Ishikawa (cell line): ENCODE measurements at regions not wholly inside any gene's neighbourhood (a gene's known extent, or its start where the extent isn't known, plus 50 kb on each side); places are given as distances from the start of the nearest gene placed in this dataset.

Experiments used
- CEBPB ChIP-seq: IDR thresholded peaks from 2 replicates; pipeline ENCODE4 v1.6.1; 2012
- CREB1 ChIP-seq: IDR thresholded peaks from 2 replicates; pipeline ENCODE4 v1.6.1; 2012; ENCODE audit warnings: low read depth
- EGR1 ChIP-seq: IDR thresholded peaks from 2 replicates; pipeline ENCODE4 v1.6.1; 2012
- EP300 ChIP-seq: IDR thresholded peaks from 2 replicates; pipeline ENCODE4 v1.6.1; 2012; ENCODE audit warnings: borderline replicate concordance
- FOXM1 ChIP-seq: IDR thresholded peaks from 2 replicates; pipeline ENCODE4 v1.6.1; 2012; ENCODE audit warnings: low read depth, borderline replicate concordance
- MAX ChIP-seq: IDR thresholded peaks from 2 replicates; pipeline ENCODE4 v1.6.1; 2012
- NFIC ChIP-seq: IDR thresholded peaks from 2 replicates; pipeline ENCODE4 v1.6.1; 2012
- RAD21 ChIP-seq: IDR thresholded peaks from 2 replicates; pipeline ENCODE4 v1.6.1; 2012; ENCODE audit warnings: low read depth
- TAF1 ChIP-seq: IDR thresholded peaks from 2 replicates; pipeline ENCODE4 v1.6.1; 2012; ENCODE audit warnings: low read depth, mild to moderate bottlenecking
- TCF12 ChIP-seq: IDR thresholded peaks from 2 replicates; pipeline ENCODE4 v1.6.1; 2012; ENCODE audit warnings: low read depth
- TEAD4 ChIP-seq: IDR thresholded peaks from 2 replicates; pipeline ENCODE4 v1.6.1; 2012
- USF1 ChIP-seq: IDR thresholded peaks from 2 replicates; pipeline ENCODE4 v1.6.1; 2012
- YY1 ChIP-seq: IDR thresholded peaks from 2 replicates; pipeline ENCODE4 v1.6.1; 2012; ENCODE audit warnings: low read depth
- ZBTB7A ChIP-seq: IDR thresholded peaks from 2 replicates; pipeline ENCODE4 v1.6.1; 2012; ENCODE audit warnings: low read depth
- TF ChIP-seq, protein P1 (sequence below): IDR thresholded peaks from 2 replicates; pipeline ENCODE4 v1.6.1; 2012; ENCODE audit warnings: low read depth, mild to moderate bottlenecking

GRCh38 chr7:142511801-142512200 is 237.5 kb upstream of the PRSS1 start:
- TF ChIP-seq EGR1 (no peak), CREB1 (no peak), EP300 (no peak), USF1 (no peak), TEAD4 (no peak), CEBPB (no peak), YY1 (no peak), MAX (no peak), RAD21 (no peak), ZBTB7A (no peak), TAF1 (no peak), NFIC (no peak), FOXM1 (no peak), TCF12 (no peak)
- TF ChIP-seq, protein P1, sequence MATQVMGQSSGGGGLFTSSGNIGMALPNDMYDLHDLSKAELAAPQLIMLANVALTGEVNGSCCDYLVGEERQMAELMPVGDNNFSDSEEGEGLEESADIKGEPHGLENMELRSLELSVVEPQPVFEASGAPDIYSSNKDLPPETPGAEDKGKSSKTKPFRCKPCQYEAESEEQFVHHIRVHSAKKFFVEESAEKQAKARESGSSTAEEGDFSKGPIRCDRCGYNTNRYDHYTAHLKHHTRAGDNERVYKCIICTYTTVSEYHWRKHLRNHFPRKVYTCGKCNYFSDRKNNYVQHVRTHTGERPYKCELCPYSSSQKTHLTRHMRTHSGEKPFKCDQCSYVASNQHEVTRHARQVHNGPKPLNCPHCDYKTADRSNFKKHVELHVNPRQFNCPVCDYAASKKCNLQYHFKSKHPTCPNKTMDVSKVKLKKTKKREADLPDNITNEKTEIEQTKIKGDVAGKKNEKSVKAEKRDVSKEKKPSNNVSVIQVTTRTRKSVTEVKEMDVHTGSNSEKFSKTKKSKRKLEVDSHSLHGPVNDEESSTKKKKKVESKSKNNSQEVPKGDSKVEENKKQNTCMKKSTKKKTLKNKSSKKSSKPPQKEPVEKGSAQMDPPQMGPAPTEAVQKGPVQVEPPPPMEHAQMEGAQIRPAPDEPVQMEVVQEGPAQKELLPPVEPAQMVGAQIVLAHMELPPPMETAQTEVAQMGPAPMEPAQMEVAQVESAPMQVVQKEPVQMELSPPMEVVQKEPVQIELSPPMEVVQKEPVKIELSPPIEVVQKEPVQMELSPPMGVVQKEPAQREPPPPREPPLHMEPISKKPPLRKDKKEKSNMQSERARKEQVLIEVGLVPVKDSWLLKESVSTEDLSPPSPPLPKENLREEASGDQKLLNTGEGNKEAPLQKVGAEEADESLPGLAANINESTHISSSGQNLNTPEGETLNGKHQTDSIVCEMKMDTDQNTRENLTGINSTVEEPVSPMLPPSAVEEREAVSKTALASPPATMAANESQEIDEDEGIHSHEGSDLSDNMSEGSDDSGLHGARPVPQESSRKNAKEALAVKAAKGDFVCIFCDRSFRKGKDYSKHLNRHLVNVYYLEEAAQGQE, result no peak

DNA sequence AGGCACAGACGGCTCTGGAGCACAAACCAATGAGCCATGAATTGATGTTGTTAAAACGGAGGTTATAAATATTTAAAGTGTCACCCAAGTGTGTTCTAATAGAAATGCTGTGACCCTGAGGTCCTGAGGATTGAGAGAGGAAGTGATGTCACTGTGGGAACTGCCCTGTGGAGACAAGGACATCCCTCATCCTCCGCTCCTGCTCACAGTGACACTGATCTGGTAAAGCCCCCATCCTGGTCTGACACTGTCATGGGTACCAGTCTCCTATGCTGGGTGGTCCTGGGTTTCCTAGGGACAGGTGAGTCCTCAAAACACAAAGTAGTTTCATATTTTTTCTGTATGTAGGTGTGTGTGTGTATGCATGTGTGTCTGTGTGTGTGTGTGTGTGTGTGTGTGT is 237.9 kb upstream of the PRSS1 start:
- TF ChIP-seq USF1, result no peak
- TF ChIP-seq EP300, result no peak
- no peak for TF ChIP-seq FOXM1
- no peak for TF ChIP-seq TCF12
- no peak for TF ChIP-seq CEBPB
- no peak for TF ChIP-seq CREB1
- TF ChIP-seq TEAD4, result no peak
- no peak for TF ChIP-seq EGR1
- TF ChIP-seq NFIC, result no peak
- no peak for TF ChIP-seq TAF1
- TF ChIP-seq MAX, result no peak
- no peak for TF ChIP-seq RAD21
- no peak for TF ChIP-seq ZBTB7A
- TF ChIP-seq YY1, result no peak
- TF ChIP-seq, protein P1, result no peak

- TF ChIP-seq CREB1 (no peak), EGR1 (no peak), YY1 (no peak), TAF1 (no peak), USF1 (no peak), TEAD4 (no peak), TCF12 (no peak), NFIC (no peak), FOXM1 (no peak), EP300 (no peak), ZBTB7A (no peak), CEBPB (no peak), MAX (no peak), RAD21 (no peak)
- TF ChIP-seq, protein P1, result no peak
Observed at GRCh38 chr7:142508251-142508650, 241.0 kb upstream of the PRSS1 start.

- TF ChIP-seq FOXM1, result no peak
- TF ChIP-seq USF1, result no peak
- TF ChIP-seq TCF12, result no peak
- TF ChIP-seq RAD21, result no peak
- no peak for TF ChIP-seq EGR1
- TF ChIP-seq NFIC, result no peak
- no peak for TF ChIP-seq MAX
- no peak for TF ChIP-seq EP300
- TF ChIP-seq YY1, result no peak
Observed at GRCh38 chr7:142507799-142508198, 241.5 kb upstream of the PRSS1 start.
